GM18520 (cell line): ENCODE measurements at regions not wholly inside any gene's neighbourhood (a gene's known extent, or its start where the extent isn't known, plus 50 kb on each side); places are given as distances from the start of the nearest gene placed in this dataset.

ENCODE experiments used
- ATAC-seq: cut with Tn5 transposase; IDR thresholded peaks from one replicate; pipeline ENCODE4 v1.9.1; 2021; ENCODE audit not compliant: unreplicated experiment

- no peak for ATAC-seq
These were observed 1261.0 kb upstream of the SLC10A2 start for GRCh38 chr13:104327211-104327610.

GRCh38 chr13:104326523-104326922 is 1260.3 kb upstream of the SLC10A2 start:
- no peak for ATAC-seq

GRCh38 chr13:104321756-104322155 is 1255.5 kb upstream of the SLC10A2 start:
- ATAC-seq, result no peak

- ATAC-seq, result no peak
These were observed 1254.2 kb upstream of the SLC10A2 start for GRCh38 chr13:104320446-104320845.

- ATAC-seq, result no peak
These were observed 1251.9 kb upstream of the SLC10A2 start for GRCh38 chr13:104318121-104318520.

- no peak for ATAC-seq
These were observed 1249.4 kb upstream of the SLC10A2 start for GRCh38 chr13:104315606-104316005.

GRCh38 chr13:104314926-104315535 is 1248.8 kb upstream of the SLC10A2 start:
- no peak for ATAC-seq

GRCh38 chr13:104314321-104314720 is 1248.1 kb upstream of the SLC10A2 start:
- ATAC-seq, result no peak

GRCh38 chr13:104310861-104311260 is 1244.6 kb upstream of the SLC10A2 start:
- no peak for ATAC-seq

- ATAC-seq, result no peak
These were observed 1243.2 kb upstream of the SLC10A2 start for GRCh38 chr13:104309431-104309830.

GRCh38 chr13:104301171-104301975 is 1235.2 kb upstream of the SLC10A2 start:
- no peak for ATAC-seq

GRCh38 chr13:104297075-104297474 is 1230.9 kb upstream of the SLC10A2 start:
- ATAC-seq, result no peak

- no peak for ATAC-seq
These were observed 1230.1 kb upstream of the SLC10A2 start for GRCh38 chr13:104296286-104296685.

GRCh38 chr13:104295537-104295936 is 1229.3 kb upstream of the SLC10A2 start:
- no peak for ATAC-seq

GRCh38 chr13:104289400-104289799 is 1223.2 kb upstream of the SLC10A2 start:
- ATAC-seq, result no peak

- ATAC-seq, result no peak
These were observed 1222.3 kb upstream of the SLC10A2 start for GRCh38 chr13:104288496-104288895.

- no peak for ATAC-seq
These were observed 1220.5 kb upstream of the SLC10A2 start for GRCh38 chr13:104286566-104287290.

GRCh38 chr13:104281910-104282309 is 1215.7 kb upstream of the SLC10A2 start:
- no peak for ATAC-seq

- no peak for ATAC-seq
These were observed 1204.5 kb upstream of the SLC10A2 start for GRCh38 chr13:104270731-104271130.

- ATAC-seq, result no peak
These were observed 1201.1 kb upstream of the SLC10A2 start for GRCh38 chr13:104267206-104267811.

GRCh38 chr13:104256701-104257100 is 1190.5 kb upstream of the SLC10A2 start:
- ATAC-seq, result no peak
